ENCODE measurements at regions not wholly inside any gene's neighbourhood (a gene's known extent, or its start where the extent isn't known, plus 50 kb on each side); places are given as distances from the start of the nearest gene placed in this dataset.

- no peaks in the 10 kb centered on the region for H3K9me3 ChIP-seq (ENCODE audit: control insufficient read depth, low read length)
- no peak overlapping the region for H3K4me2 ChIP-seq (ENCODE audit: low read length, poor library complexity, severe bottlenecking)
- H2BK5ac ChIP-seq (ENCODE audit: low read depth, low read length, poor library complexity, severe bottlenecking), result no peak overlapping the region
- no peak overlapping the region for H2BK15ac ChIP-seq (ENCODE audit: low read depth, poor library complexity, severe bottlenecking)
- peak overlapping the region; percentile 85 for H2AK5ac ChIP-seq (ENCODE audit: low read length, severe bottlenecking)
- no peaks in the 10 kb centered on the region for H3K36me3 ChIP-seq (ENCODE audit: control insufficient read depth in 1 of 2, insufficient read depth in 2 of 2, low read depth in 1 of 2, low read length in 2 of 2)
- H3K4me1 ChIP-seq (ENCODE audit: control insufficient read depth, insufficient read depth, low read depth, low read length), result peaks cover 20% of the 10 kb centered on the region
- no peak overlapping the region for H2BK12ac ChIP-seq (ENCODE audit: low read length in 2 of 2)
- WGBS, result 83% methylated on average over 5 of the region's 5 CpGs
- no peak overlapping the region for H3K9ac ChIP-seq (ENCODE audit: low read length)
- peaks cover 0 to 4% of the 10 kb centered on the region in 2 experiments for H3K27me3 ChIP-seq (ENCODE audit: control insufficient read depth in 1 of 2, insufficient read depth in 1 of 2, low read length in 2 of 2)
- H2BK120ac ChIP-seq (ENCODE audit: low read depth, low read length), result no peak overlapping the region
- H3K4ac ChIP-seq (ENCODE audit: low read depth in 1 of 2, low read length in 2 of 2), result no peak overlapping the region
- no peak overlapping the region for H4K91ac ChIP-seq (ENCODE audit: low read length)
- no peak overlapping the region for H3K27ac ChIP-seq (ENCODE audit: low read length, poor library complexity, severe bottlenecking)
- H3K23ac ChIP-seq (ENCODE audit: low read length in 2 of 2), result no peak overlapping the region
- no peak overlapping the region for H3K14ac ChIP-seq (ENCODE audit: low read length in 2 of 2)
- DNase-seq, result no peak
- no peak overlapping the region for H3K4me3 ChIP-seq (ENCODE audit: insufficient read depth in 1 of 2, low read depth in 1 of 2, low read length in 2 of 2)
- H3K18ac ChIP-seq (ENCODE audit: low read depth in 1 of 2, low read length in 2 of 2), result no peak overlapping the region
- no peak overlapping the region for H2AFZ ChIP-seq (ENCODE audit: low read depth, low read length)
- H4K8ac ChIP-seq (ENCODE audit: low read length), result no peak overlapping the region
- H3K79me1 ChIP-seq (replicated peaks; ENCODE audit: low read length, poor library complexity, severe bottlenecking), result no peaks in the 10 kb centered on the region
Observed at GRCh38 chr6:106754215-106754614, 124.8 kb downstream of the QRSL1 start.

- Histone ChIP-seq H3K14ac (ENCODE audit: low read length in 2 of 2) (no peak overlapping the region), H3K9ac (ENCODE audit: low read length) (no peak overlapping the region), H3K79me1 (replicated peaks; ENCODE audit: low read length, poor library complexity, severe bottlenecking) (no peaks in the 10 kb centered on the region), H3K27ac (ENCODE audit: low read length, poor library complexity, severe bottlenecking) (peak overlapping the region; percentile 90), H2AK5ac (ENCODE audit: low read length, severe bottlenecking) (no peak overlapping the region), H4K8ac (ENCODE audit: low read length) (no peak overlapping the region), H2BK15ac (ENCODE audit: low read depth, poor library complexity, severe bottlenecking) (no peak overlapping the region), H2BK5ac (ENCODE audit: low read depth, low read length, poor library complexity, severe bottlenecking) (peak overlapping the region; percentile 93), H2BK12ac (ENCODE audit: low read length in 2 of 2) (no peak overlapping the region), H3K4me1 (ENCODE audit: control insufficient read depth, insufficient read depth, low read depth, low read length) (peaks cover 20% of the 10 kb centered on the region), H3K9me3 (ENCODE audit: control insufficient read depth, low read length) (no peaks in the 10 kb centered on the region), H3K23ac (ENCODE audit: low read length in 2 of 2) (no peak overlapping the region), H4K91ac (ENCODE audit: low read length) (no peak overlapping the region), H3K36me3 (ENCODE audit: control insufficient read depth in 1 of 2, insufficient read depth in 2 of 2, low read depth in 1 of 2, low read length in 2 of 2) (no peaks in the 10 kb centered on the region), H2AFZ (ENCODE audit: low read depth, low read length) (no peak overlapping the region), H3K4me2 (ENCODE audit: low read length, poor library complexity, severe bottlenecking) (no peak overlapping the region), H3K4ac (ENCODE audit: low read depth in 1 of 2, low read length in 2 of 2) (no peak overlapping the region), H3K27me3 (ENCODE audit: control insufficient read depth in 1 of 2, insufficient read depth in 1 of 2, low read length in 2 of 2) (peaks cover 0 to 7% of the 10 kb centered on the region in 2 experiments), H3K18ac (ENCODE audit: low read depth in 1 of 2, low read length in 2 of 2) (no peak overlapping the region), H2BK120ac (ENCODE audit: low read depth, low read length) (no peak overlapping the region), H3K4me3 (ENCODE audit: insufficient read depth in 1 of 2, low read depth in 1 of 2, low read length in 2 of 2) (no peak overlapping the region)
- no peak for DNase-seq
- 90% methylated on average over 4 of the region's 4 CpGs for WGBS
Observed at GRCh38 chr6:106752641-106753040, 123.3 kb downstream of the QRSL1 start.

- Histone ChIP-seq H3K14ac (ENCODE audit: low read length in 2 of 2) (no peak overlapping the region), H2BK5ac (ENCODE audit: low read depth, low read length, poor library complexity, severe bottlenecking) (peak overlapping the region; percentile 93), H3K27me3 (ENCODE audit: control insufficient read depth in 1 of 2, insufficient read depth in 1 of 2, low read length in 2 of 2) (peaks cover 0 to 7% of the 10 kb centered on the region in 2 experiments), H2AK5ac (ENCODE audit: low read length, severe bottlenecking) (peak overlapping the region; percentile 91), H3K36me3 (ENCODE audit: control insufficient read depth in 1 of 2, insufficient read depth in 2 of 2, low read depth in 1 of 2, low read length in 2 of 2) (no peaks in the 10 kb centered on the region), H3K9me3 (ENCODE audit: control insufficient read depth, low read length) (no peaks in the 10 kb centered on the region), H3K9ac (ENCODE audit: low read length) (no peak overlapping the region), H3K4me2 (ENCODE audit: low read length, poor library complexity, severe bottlenecking) (no peak overlapping the region), H3K4ac (ENCODE audit: low read depth in 1 of 2, low read length in 2 of 2) (no peak overlapping the region), H3K18ac (ENCODE audit: low read depth in 1 of 2, low read length in 2 of 2) (no peak overlapping the region), H2BK12ac (ENCODE audit: low read length in 2 of 2) (no peak overlapping the region), H3K4me3 (ENCODE audit: insufficient read depth in 1 of 2, low read depth in 1 of 2, low read length in 2 of 2) (no peak overlapping the region), H4K8ac (ENCODE audit: low read length) (no peak overlapping the region), H3K4me1 (ENCODE audit: control insufficient read depth, insufficient read depth, low read depth, low read length) (peaks cover 20% of the 10 kb centered on the region), H2AFZ (ENCODE audit: low read depth, low read length) (no peak overlapping the region), H3K23ac (ENCODE audit: low read length in 2 of 2) (no peak overlapping the region), H2BK120ac (ENCODE audit: low read depth, low read length) (no peak overlapping the region), H2BK15ac (ENCODE audit: low read depth, poor library complexity, severe bottlenecking) (no peak overlapping the region), H4K91ac (ENCODE audit: low read length) (peak overlapping the region; percentile 31), H3K27ac (ENCODE audit: low read length, poor library complexity, severe bottlenecking) (peak overlapping the region; percentile 90), H3K79me1 (replicated peaks; ENCODE audit: low read length, poor library complexity, severe bottlenecking) (no peaks in the 10 kb centered on the region)
- 74% methylated on average over 4 of the region's 6 CpGs for WGBS
- no peak for DNase-seq
Observed at GRCh38 chr6:106751501-106752252, 122.3 kb downstream of the QRSL1 start.

- H3K9ac ChIP-seq (ENCODE audit: low read length), result no peak overlapping the region
- no peak overlapping the region for H4K8ac ChIP-seq (ENCODE audit: low read length)
- no peak overlapping the region for H2BK15ac ChIP-seq (ENCODE audit: low read depth, poor library complexity, severe bottlenecking)
- peak overlapping the region; percentile 91 for H2AK5ac ChIP-seq (ENCODE audit: low read length, severe bottlenecking)
- H2BK120ac ChIP-seq (ENCODE audit: low read depth, low read length), result no peak overlapping the region
- peaks cover 20% of the 10 kb centered on the region for H3K4me1 ChIP-seq (ENCODE audit: control insufficient read depth, insufficient read depth, low read depth, low read length)
- no peak overlapping the region for H3K14ac ChIP-seq (ENCODE audit: low read length in 2 of 2)
- H3K18ac ChIP-seq (ENCODE audit: low read depth in 1 of 2, low read length in 2 of 2), result no peak overlapping the region
- H2AFZ ChIP-seq (ENCODE audit: low read depth, low read length), result no peak overlapping the region
- H3K4ac ChIP-seq (ENCODE audit: low read depth in 1 of 2, low read length in 2 of 2), result no peak overlapping the region
- H3K27me3 ChIP-seq (ENCODE audit: control insufficient read depth in 1 of 2, insufficient read depth in 1 of 2, low read length in 2 of 2), result peaks cover 0 to 7% of the 10 kb centered on the region in 2 experiments
- H2BK5ac ChIP-seq (ENCODE audit: low read depth, low read length, poor library complexity, severe bottlenecking), result no peak overlapping the region
- no peaks in the 10 kb centered on the region for H3K9me3 ChIP-seq (ENCODE audit: control insufficient read depth, low read length)
- WGBS, result 80% methylated on average over 4 of the region's 4 CpGs
- peak overlapping the region; percentile 90 for H3K27ac ChIP-seq (ENCODE audit: low read length, poor library complexity, severe bottlenecking)
- no peak overlapping the region for H2BK12ac ChIP-seq (ENCODE audit: low read length in 2 of 2)
- DNase-seq, result no peak
- no peak overlapping the region for H3K4me2 ChIP-seq (ENCODE audit: low read length, poor library complexity, severe bottlenecking)
- H4K91ac ChIP-seq (ENCODE audit: low read length), result no peak overlapping the region
- no peaks in the 10 kb centered on the region for H3K36me3 ChIP-seq (ENCODE audit: control insufficient read depth in 1 of 2, insufficient read depth in 2 of 2, low read depth in 1 of 2, low read length in 2 of 2)
- H3K79me1 ChIP-seq (replicated peaks; ENCODE audit: low read length, poor library complexity, severe bottlenecking), result no peaks in the 10 kb centered on the region
- no peak overlapping the region for H3K4me3 ChIP-seq (ENCODE audit: insufficient read depth in 1 of 2, low read depth in 1 of 2, low read length in 2 of 2)
- H3K23ac ChIP-seq (ENCODE audit: low read length in 2 of 2), result no peak overlapping the region
Observed at GRCh38 chr6:106750946-106751345, 121.6 kb downstream of the QRSL1 start.
